ENCODE measurements at regions not wholly inside any gene's neighbourhood (a gene's known extent, or its start where the extent isn't known, plus 50 kb on each side); places are given as distances from the start of the nearest gene placed in this dataset.

- Mint-ChIP-seq H3K27ac (no peak overlapping the region), H3K4me3 (no peak overlapping the region), H3K9me3 (ENCODE audit: insufficient read depth) (no peaks in the 10 kb centered on the region), H3K27me3 (peaks cover 35% of the 10 kb centered on the region), H3K4me1 (no peaks in the 10 kb centered on the region)
- ChIA-PET POLR2A (interaction anchor here (0.7 kb wide), 1 partner anchor 9 kb away, joined by 3 read pairs; no protein-coding TSS in a partner anchor), CTCF (no interaction called here)
- Histone ChIP-seq H3K4me3 (ENCODE audit: control extremely low read depth in 1 of 5, extremely low read depth in 1 of 5, insufficient read depth in 1 of 5, low read depth in 2 of 5, low read length in 4 of 5) (no peak overlapping the region), H3K4me1 (ENCODE audit: control insufficient read depth in 2 of 2, insufficient read depth in 2 of 2, low read length in 2 of 2) (no peaks in the 10 kb centered on the region), H3K27ac (ENCODE audit: low read length in 2 of 2) (no peak overlapping the region), H3K9me3 (ENCODE audit: control extremely low read depth in 1 of 3, control insufficient read depth in 2 of 3, insufficient read depth in 1 of 3, low read length in 2 of 3) (no peaks in the 10 kb centered on the region), H3K9ac (ENCODE audit: low read length) (no peak overlapping the region), H3K27me3 (replicated peaks in 1 of 4; ENCODE audit: control extremely low read depth in 1 of 4, control insufficient read depth in 3 of 4, insufficient read depth in 4 of 4, low read length in 3 of 4) (peaks cover 0 to 15% (median 0%) of the 10 kb centered on the region in 4 experiments), H4K20me1 (ENCODE audit: control insufficient read depth, insufficient read depth, low read length, poor library complexity, severe bottlenecking) (no peaks in the 10 kb centered on the region), H3K36me3 (replicated peaks in 1 of 2; ENCODE audit: control extremely low read depth in 1 of 2, control insufficient read depth in 1 of 2, extremely low read depth in 1 of 2, insufficient read depth in 2 of 2, low read length in 1 of 2) (no peaks in the 10 kb centered on the region), H3K4me2 (replicated peaks; ENCODE audit: low read depth, low read length, poor library complexity, severe bottlenecking) (no peak overlapping the region), H2AFZ (ENCODE audit: insufficient read depth, low read depth, low read length, poor library complexity, severe bottlenecking) (no peak overlapping the region), H3K79me2 (ENCODE audit: control insufficient read depth, insufficient read depth, low read length) (no peaks in the 10 kb centered on the region)
- DNase-seq (no peak), ATAC-seq (ENCODE audit: low read depth) (no peak)
- 10% methylated on average over 3 of the region's 5 CpGs for WGBS (ENCODE audit: insufficient coverage)
- intact Hi-C loops (cut with micrococcal nuclease), result no loop called here
- no peak for TF ChIP-seq EZH2 (IDR thresholded peaks at IDR 0.05; ENCODE audit: borderline replicate concordance, insufficient read depth, low read depth, low read length, poor library complexity, severe bottlenecking)
- TF ChIP-seq CTCF (IDR thresholded peaks at IDR 0.05), result no peak
Measured at GRCh38 chr11:33475993-33476392, 218.8 kb downstream of the HIPK3 start.

GRCh38 chr11:33474866-33475265 lies 217.7 kb downstream of the HIPK3 start:
- no peaks in the 10 kb centered on the region for H3K4me1 Mint-ChIP-seq
- 100% methylated on average over 1 of the region's 4 CpGs for WGBS (ENCODE audit: insufficient coverage)
- Histone ChIP-seq H3K4me3 (ENCODE audit: control extremely low read depth in 1 of 5, extremely low read depth in 1 of 5, insufficient read depth in 1 of 5, low read depth in 2 of 5, low read length in 4 of 5) (no peak overlapping the region), H3K27me3 (replicated peaks in 1 of 4; ENCODE audit: control extremely low read depth in 1 of 4, control insufficient read depth in 3 of 4, insufficient read depth in 4 of 4, low read length in 3 of 4) (peaks cover 0 to 15% (median 0%) of the 10 kb centered on the region in 4 experiments), H3K4me1 (ENCODE audit: control insufficient read depth in 2 of 2, insufficient read depth in 2 of 2, low read length in 2 of 2) (no peaks in the 10 kb centered on the region), H4K20me1 (ENCODE audit: control insufficient read depth, insufficient read depth, low read length, poor library complexity, severe bottlenecking) (no peaks in the 10 kb centered on the region), H3K79me2 (ENCODE audit: control insufficient read depth, insufficient read depth, low read length) (no peaks in the 10 kb centered on the region), H3K27ac (ENCODE audit: low read length in 2 of 2) (no peak overlapping the region), H3K9me3 (ENCODE audit: control extremely low read depth in 1 of 3, control insufficient read depth in 2 of 3, insufficient read depth in 1 of 3, low read length in 2 of 3) (no peaks in the 10 kb centered on the region), H2AFZ (ENCODE audit: insufficient read depth, low read depth, low read length, poor library complexity, severe bottlenecking) (no peak overlapping the region), H3K36me3 (replicated peaks in 1 of 2; ENCODE audit: control extremely low read depth in 1 of 2, control insufficient read depth in 1 of 2, extremely low read depth in 1 of 2, insufficient read depth in 2 of 2, low read length in 1 of 2) (no peaks in the 10 kb centered on the region), H3K4me2 (replicated peaks; ENCODE audit: low read depth, low read length, poor library complexity, severe bottlenecking) (no peak overlapping the region), H3K9ac (ENCODE audit: low read length) (no peak overlapping the region)
- TF ChIP-seq EZH2 (IDR thresholded peaks at IDR 0.05; ENCODE audit: borderline replicate concordance, insufficient read depth, low read depth, low read length, poor library complexity, severe bottlenecking) (no peak), CTCF (IDR thresholded peaks at IDR 0.05) (no peak)
- H3K27ac Mint-ChIP-seq, result no peak overlapping the region
- no peak for ATAC-seq (ENCODE audit: low read depth)
- CTCF ChIA-PET, result no interaction called here
- peaks cover 35% of the 10 kb centered on the region for H3K27me3 Mint-ChIP-seq
- intact Hi-C loops (cut with micrococcal nuclease), result no loop called here
- no peak for DNase-seq
- H3K4me3 Mint-ChIP-seq, result no peak overlapping the region
- H3K9me3 Mint-ChIP-seq (ENCODE audit: insufficient read depth), result no peaks in the 10 kb centered on the region
- POLR2A ChIA-PET, result no interaction called here

Data from B cell (primary cell).